ENCODE measurements at regions not wholly inside any gene's neighbourhood (a gene's known extent, or its start where the extent isn't known, plus 50 kb on each side); places are given as distances from the start of the nearest gene placed in this dataset.

DNA sequence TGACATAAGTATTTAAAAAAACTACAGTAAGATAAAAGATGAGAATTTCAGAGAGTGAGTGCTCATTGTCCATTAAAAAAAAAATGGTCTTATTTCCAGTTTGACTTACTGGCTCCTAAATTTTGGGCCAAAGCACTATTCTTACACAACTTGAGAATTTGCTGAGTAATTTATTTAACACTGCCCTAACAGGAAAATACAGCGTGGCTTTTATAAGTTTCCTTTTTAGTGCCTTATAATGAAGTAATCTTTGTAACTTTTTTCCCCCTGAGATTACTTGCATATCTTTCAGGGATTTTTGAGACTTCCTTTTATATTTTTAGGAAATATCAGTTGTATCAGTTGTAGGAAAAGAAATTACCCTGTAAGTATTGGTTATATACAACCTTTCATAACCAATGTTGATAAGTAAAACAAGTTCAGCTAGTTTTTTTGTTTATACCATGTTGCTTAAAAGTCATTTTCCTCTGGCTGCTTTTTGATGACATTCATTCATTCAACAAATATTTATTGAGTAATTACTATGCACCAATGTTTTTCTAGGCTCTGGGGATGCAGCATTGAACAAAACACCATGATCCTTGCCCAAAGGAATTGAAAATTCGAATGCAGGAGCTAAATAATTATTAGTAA is 106.4 kb upstream of the SGK1 start:
- TF ChIP-seq POLR2A (IDR thresholded peaks at IDR 0.05) (no peak), POLR2AphosphoS5 (IDR thresholded peaks at IDR 0.05) (no peak)
- TF ChIP-seq, protein P1, sequence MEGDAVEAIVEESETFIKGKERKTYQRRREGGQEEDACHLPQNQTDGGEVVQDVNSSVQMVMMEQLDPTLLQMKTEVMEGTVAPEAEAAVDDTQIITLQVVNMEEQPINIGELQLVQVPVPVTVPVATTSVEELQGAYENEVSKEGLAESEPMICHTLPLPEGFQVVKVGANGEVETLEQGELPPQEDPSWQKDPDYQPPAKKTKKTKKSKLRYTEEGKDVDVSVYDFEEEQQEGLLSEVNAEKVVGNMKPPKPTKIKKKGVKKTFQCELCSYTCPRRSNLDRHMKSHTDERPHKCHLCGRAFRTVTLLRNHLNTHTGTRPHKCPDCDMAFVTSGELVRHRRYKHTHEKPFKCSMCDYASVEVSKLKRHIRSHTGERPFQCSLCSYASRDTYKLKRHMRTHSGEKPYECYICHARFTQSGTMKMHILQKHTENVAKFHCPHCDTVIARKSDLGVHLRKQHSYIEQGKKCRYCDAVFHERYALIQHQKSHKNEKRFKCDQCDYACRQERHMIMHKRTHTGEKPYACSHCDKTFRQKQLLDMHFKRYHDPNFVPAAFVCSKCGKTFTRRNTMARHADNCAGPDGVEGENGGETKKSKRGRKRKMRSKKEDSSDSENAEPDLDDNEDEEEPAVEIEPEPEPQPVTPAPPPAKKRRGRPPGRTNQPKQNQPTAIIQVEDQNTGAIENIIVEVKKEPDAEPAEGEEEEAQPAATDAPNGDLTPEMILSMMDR (IDR thresholded peaks at IDR 0.05), result no peak

Data from prostate gland (tissue), 2 donors.